DOHH2 (cell line): ENCODE measurements at regions not wholly inside any gene's neighbourhood (a gene's known extent, or its start where the extent isn't known, plus 50 kb on each side); places are given as distances from the start of the nearest gene placed in this dataset.

Source experiments
- H3F3A ChIP-seq: fragments of 200-600 bp; sonication (generic), shearing (Covaris generic); 2 replicates; pipeline ENCODE4 v1.6.0; 2016; ENCODE audit warnings: antibody characterized with exemption, mild to moderate bottlenecking; ENCODE audit not compliant: control insufficient read depth, insufficient read depth
- H3K27ac ChIP-seq: fragments of 200-600 bp; sonication (generic); 2 replicates; pipeline ENCODE4 v1.5.1; 2014; ENCODE audit warnings: low read depth, mild to moderate bottlenecking, low read length, moderate library complexity
- H3K27me3 ChIP-seq: fragments of 200-600 bp; sonication (generic); 2 replicates; pipeline ENCODE4 v1.6.1; 2014; ENCODE audit warnings: mild to moderate bottlenecking, low read length, mixed read lengths; ENCODE audit not compliant: control insufficient read depth
- H3K36me3 ChIP-seq: fragments of 200-600 bp; sonication (generic); 2 replicates; pipeline ENCODE4 v1.6.1; 2014; ENCODE audit warnings: mild to moderate bottlenecking, low read length, moderate library complexity, mixed read lengths; ENCODE audit not compliant: control insufficient read depth
- H3K4me1 ChIP-seq: fragments of 200-600 bp; sonication (generic); 2 replicates; pipeline ENCODE4 v1.6.1; 2014; ENCODE audit warnings: mild to moderate bottlenecking, low read length, mixed read lengths; ENCODE audit not compliant: control insufficient read depth
- H3K4me2 ChIP-seq: fragments of 200-600 bp; sonication (generic); 2 replicates; pipeline ENCODE4 v1.6.0; 2014; ENCODE audit warnings: mild to moderate bottlenecking, low read length, moderate library complexity
- H3K4me3 ChIP-seq: fragments of 200-600 bp; sonication (generic); 2 replicates; pipeline ENCODE4 v1.5.1; 2014; ENCODE audit warnings: mild to moderate bottlenecking, low read length, mixed read lengths
- H3K79me2 ChIP-seq: fragments of 200-600 bp; sonication (generic); 2 replicates; pipeline ENCODE4 v1.6.1; 2014; ENCODE audit warnings: mild to moderate bottlenecking, low read length, mixed read lengths; ENCODE audit not compliant: control insufficient read depth
- H3K9me2 ChIP-seq: fragments of 200-600 bp; sonication (generic); replicated peaks from 2 replicates; pipeline ENCODE4 v1.6.1; 2014; ENCODE audit warnings: mild to moderate bottlenecking, low read length, mixed read lengths; ENCODE audit not compliant: control insufficient read depth
- H3K9me3 ChIP-seq: fragments of 200-600 bp; sonication (generic); 2 replicates; pipeline ENCODE4 v1.6.1; 2014; ENCODE audit warnings: antibody characterized with exemption, low read length, mixed read lengths; ENCODE audit not compliant: control insufficient read depth, insufficient read depth
- H4K20me1 ChIP-seq: fragments of 200-600 bp; sonication (generic); 2 replicates; pipeline ENCODE4 v1.6.0; 2014; ENCODE audit warnings: low read depth, mild to moderate bottlenecking, antibody characterized with exemption, low read length, moderate library complexity; ENCODE audit not compliant: control insufficient read depth, insufficient read depth
- EZH2phosphoT487 ChIP-seq: fragments of 200-600 bp; sonication (generic); IDR thresholded peaks from 2 replicates; pipeline ENCODE4 v1.6.1; 2017; ENCODE audit warnings: borderline replicate concordance, mild to moderate bottlenecking, antibody characterized with exemption, low read length, moderate library complexity, mixed read lengths
- TF ChIP-seq, protein P1 (sequence below): fragments of 200-600 bp; sonication (generic); IDR thresholded peaks from one replicate; pipeline ENCODE4 v1.5.1; 2014; ENCODE audit warnings: antibody characterized with exemption, mild to moderate bottlenecking, low read depth, low read length; ENCODE audit not compliant: poor library complexity, severe bottlenecking

DNA sequence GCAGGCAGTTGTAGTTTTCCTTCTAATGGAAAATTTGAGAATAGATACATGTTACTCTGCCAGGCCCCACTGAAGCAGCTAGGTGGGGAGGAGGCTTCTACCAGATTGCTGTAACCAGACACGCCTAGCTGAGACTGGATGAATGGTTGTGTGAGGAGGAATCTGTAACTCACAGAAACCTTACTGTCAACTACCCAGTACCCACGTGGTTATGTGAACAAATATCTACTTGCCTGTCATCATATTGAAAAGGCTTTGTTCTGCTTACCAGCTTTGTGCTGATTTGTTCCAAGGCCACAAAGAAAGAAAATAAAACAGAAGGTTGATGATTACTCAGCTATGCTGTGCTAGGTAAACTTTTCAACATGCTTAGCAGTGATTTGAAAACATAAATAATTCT, 167.2 kb downstream of the CAPZA3 start:
- Histone ChIP-seq H3F3A (no peaks in the 10 kb centered on the region), H3K4me2 (no peak overlapping the region), H4K20me1 (no peaks in the 10 kb centered on the region), H3K79me2 (no peaks in the 10 kb centered on the region), H3K27ac (no peak overlapping the region), H3K27me3 (no peaks in the 10 kb centered on the region), H3K9me2 (no peaks in the 10 kb centered on the region), H3K4me1 (no peaks in the 10 kb centered on the region), H3K9me3 (no peaks in the 10 kb centered on the region), H3K36me3 (no peaks in the 10 kb centered on the region), H3K4me3 (no peak overlapping the region)
- TF ChIP-seq, protein P1, sequence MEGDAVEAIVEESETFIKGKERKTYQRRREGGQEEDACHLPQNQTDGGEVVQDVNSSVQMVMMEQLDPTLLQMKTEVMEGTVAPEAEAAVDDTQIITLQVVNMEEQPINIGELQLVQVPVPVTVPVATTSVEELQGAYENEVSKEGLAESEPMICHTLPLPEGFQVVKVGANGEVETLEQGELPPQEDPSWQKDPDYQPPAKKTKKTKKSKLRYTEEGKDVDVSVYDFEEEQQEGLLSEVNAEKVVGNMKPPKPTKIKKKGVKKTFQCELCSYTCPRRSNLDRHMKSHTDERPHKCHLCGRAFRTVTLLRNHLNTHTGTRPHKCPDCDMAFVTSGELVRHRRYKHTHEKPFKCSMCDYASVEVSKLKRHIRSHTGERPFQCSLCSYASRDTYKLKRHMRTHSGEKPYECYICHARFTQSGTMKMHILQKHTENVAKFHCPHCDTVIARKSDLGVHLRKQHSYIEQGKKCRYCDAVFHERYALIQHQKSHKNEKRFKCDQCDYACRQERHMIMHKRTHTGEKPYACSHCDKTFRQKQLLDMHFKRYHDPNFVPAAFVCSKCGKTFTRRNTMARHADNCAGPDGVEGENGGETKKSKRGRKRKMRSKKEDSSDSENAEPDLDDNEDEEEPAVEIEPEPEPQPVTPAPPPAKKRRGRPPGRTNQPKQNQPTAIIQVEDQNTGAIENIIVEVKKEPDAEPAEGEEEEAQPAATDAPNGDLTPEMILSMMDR, result no peak
- no peak for TF ChIP-seq EZH2phosphoT487

DNA sequence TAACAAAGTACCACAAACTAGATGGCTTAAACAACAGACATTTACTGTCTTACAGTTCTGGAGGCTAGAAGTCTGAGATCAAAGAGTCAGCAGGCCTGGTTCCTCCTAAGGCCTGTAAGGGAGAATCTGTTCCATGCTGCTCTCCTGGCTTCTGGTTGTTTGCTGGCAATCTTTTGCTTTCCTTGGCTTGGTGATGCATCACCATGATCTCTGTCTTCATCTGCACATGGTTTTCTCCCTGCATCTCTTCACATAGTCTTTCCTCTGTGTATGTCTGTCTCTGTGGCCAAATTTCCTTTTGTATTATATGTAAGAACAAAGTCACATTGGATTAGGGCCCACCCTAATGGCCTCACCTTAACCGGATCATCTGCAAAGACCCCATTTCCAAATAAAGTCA, 168.5 kb downstream of the CAPZA3 start:
- no peaks in the 10 kb centered on the region for H3K36me3 ChIP-seq
- H4K20me1 ChIP-seq, result no peaks in the 10 kb centered on the region
- H3K9me3 ChIP-seq, result no peaks in the 10 kb centered on the region
- H3F3A ChIP-seq, result no peaks in the 10 kb centered on the region
- no peak overlapping the region for H3K4me3 ChIP-seq
- TF ChIP-seq, protein P1, result no peak
- TF ChIP-seq EZH2phosphoT487, result no peak
- no peaks in the 10 kb centered on the region for H3K27me3 ChIP-seq
- no peak overlapping the region for H3K27ac ChIP-seq
- H3K4me1 ChIP-seq, result no peaks in the 10 kb centered on the region
- H3K9me2 ChIP-seq, result no peaks in the 10 kb centered on the region
- H3K4me2 ChIP-seq, result no peak overlapping the region
- no peaks in the 10 kb centered on the region for H3K79me2 ChIP-seq

DNA sequence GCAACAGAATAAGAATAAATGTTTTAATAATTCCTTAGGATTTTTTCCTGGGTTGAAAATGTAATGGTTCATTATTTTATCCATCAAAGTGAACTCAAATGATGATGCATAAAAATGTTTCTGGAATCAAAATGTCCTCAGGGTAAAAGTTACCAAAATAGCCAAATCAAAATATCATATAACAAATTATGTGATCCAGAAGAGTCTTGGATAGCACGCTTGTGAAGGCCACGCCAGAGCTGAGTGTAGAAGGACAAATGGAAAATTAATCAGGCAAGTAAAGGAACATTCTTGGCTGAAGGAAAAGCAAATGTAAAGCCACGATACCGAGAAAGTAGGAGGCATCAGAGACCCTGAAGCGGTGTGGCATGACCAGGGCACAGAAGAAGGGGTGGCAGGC, 169.2 kb downstream of the CAPZA3 start:
- no peaks in the 10 kb centered on the region for H3K27me3 ChIP-seq

More for the DNA sequence above, 169.2 kb downstream of the CAPZA3 start:
- H3K36me3 ChIP-seq, result no peaks in the 10 kb centered on the region
- H3K4me3 ChIP-seq, result no peak overlapping the region
- TF ChIP-seq EZH2phosphoT487, result no peak
- TF ChIP-seq, protein P1, result no peak
- no peaks in the 10 kb centered on the region for H3K4me1 ChIP-seq
- no peaks in the 10 kb centered on the region for H3K79me2 ChIP-seq
- no peak overlapping the region for H3K4me2 ChIP-seq
- H3K9me2 ChIP-seq, result no peaks in the 10 kb centered on the region
- H4K20me1 ChIP-seq, result no peaks in the 10 kb centered on the region
- no peak overlapping the region for H3K27ac ChIP-seq
- H3F3A ChIP-seq, result no peaks in the 10 kb centered on the region
- no peaks in the 10 kb centered on the region; the same call in 1 of the 2 replicates for H3K9me3 ChIP-seq
